HepG2 (cell line): ENCODE measurements at regions not wholly inside any gene's neighbourhood (a gene's known extent, or its start where the extent isn't known, plus 50 kb on each side); places are given as distances from the start of the nearest gene placed in this dataset.

ENCODE experiments used
- ATAC-seq: fragments of 200-7000 bp; cut with Tn5 transposase; 3 replicates; pipeline ENCODE4 v1.9.1; 2020; ENCODE audit warnings: mild to moderate bottlenecking, moderate library complexity
- BruUV-seq: library from RNA; stranded (reverse); fragments of 400-500 nt; replicated peaks from 2 replicates; lab custom pipeline; 2021; lab: Mats Ljungman, UMichigan
- CTCF ChIA-PET: fragments of 300-600 bp; formaldehyde crosslinking; extraction: SDS; loops from one replicate; lab custom pipeline; 2021; ENCODE audit warnings: low total read pairs, inconsistent platforms, low intra/inter-chr PET ratio; lab: Yijun Ruan, JAX
- POLR2A ChIA-PET: fragments of 350-600 bp; sonication (Branson Sonifier 250); formaldehyde crosslinking; loops from one replicate; lab custom pipeline; 2020; ENCODE audit warnings: antibody characterized with exemption, inconsistent platforms; lab: Yijun Ruan, JAX
- DNase-seq: peaks from one replicate; pipeline ENCODE4 v3.0.0-alpha.2; 2015; ENCODE audit warnings: low spot score
- FAIRE-seq: peaks from 3 replicates; lab custom pipeline; 2011; peaks lifted over from hg19 to GRCh38; lab: Jason Lieb, UNC
- H2AFZ ChIP-seq: one replicate; pipeline ENCODE4 v1.6.1; 2011; ENCODE audit warnings: low read length, inconsistent platforms
- H3K27ac ChIP-seq: fragments of 300-600 bp; 3 replicates; pipeline ENCODE4 v1.8.0; 2011; ENCODE audit warnings: mixed run types, mild to moderate bottlenecking, mixed read lengths, low read length, inconsistent platforms; ENCODE audit not compliant: insufficient read depth; ENCODE audit errors: extremely low read length
- H3K27me3 ChIP-seq, 2 experiments: fragments of 200-600 bp in 1 of 2; 2 replicates in 1 of 2; 3 replicates in 1 of 2; pipeline versions ENCODE4 v1.6.0 to v1.8.0; 2011; ENCODE audit warnings: low read length in 2 of 2, mild to moderate bottlenecking in 2 of 2, moderate library complexity in 2 of 2, inconsistent platforms in 1 of 2; ENCODE audit not compliant: insufficient read depth in 2 of 2, control insufficient read depth in 1 of 2
- H3K36me3 ChIP-seq, 2 experiments: fragments of 200-600 bp in 1 of 2; replicated peaks in 1 of 2; 2 replicates in 1 of 2; 3 replicates in 1 of 2; pipeline versions ENCODE4 v1.5.1 to v1.8.0; 2011; ENCODE audit warnings: low read length in 2 of 2, inconsistent platforms in 1 of 2; ENCODE audit not compliant: insufficient read depth in 2 of 2, control insufficient read depth in 1 of 2
- H3K4me1 ChIP-seq: 2 replicates; pipeline ENCODE4 v1.5.1; 2012; ENCODE audit warnings: low read length, inconsistent platforms; ENCODE audit not compliant: insufficient read depth
- H3K4me2 ChIP-seq: 2 replicates; pipeline ENCODE4 v1.6.0; 2011; ENCODE audit warnings: low read depth, low read length, inconsistent platforms
- H3K4me3 ChIP-seq, 3 experiments: fragments of 200-600 bp in 1 of 3; sonication (generic), shearing (Covaris generic) in 1 of 3; replicated peaks in 1 of 3; 2 replicates each; pipeline ENCODE4 v1.5.1; 2011 to 2016; ENCODE audit warnings: low read length in 3 of 3, inconsistent platforms in 2 of 3, low read depth in 2 of 3, mild to moderate bottlenecking in 2 of 3, control low read depth in 1 of 3, mixed read lengths in 1 of 3; ENCODE audit not compliant: insufficient read depth in 1 of 3
- H3K79me2 ChIP-seq: one replicate; pipeline ENCODE4 v1.6.1; 2011; ENCODE audit warnings: low read length, inconsistent platforms; ENCODE audit not compliant: insufficient read depth
- H3K9ac ChIP-seq: 2 replicates; pipeline ENCODE4 v1.6.0; 2011; ENCODE audit warnings: mild to moderate bottlenecking, low read depth, low read length, inconsistent platforms; ENCODE audit not compliant: insufficient read depth
- H3K9me3 ChIP-seq: 2 replicates; pipeline ENCODE4 v1.5.1; 2012; ENCODE audit warnings: mild to moderate bottlenecking, low read length
- H4K20me1 ChIP-seq: 2 replicates; pipeline ENCODE4 v1.6.0; 2011; ENCODE audit warnings: inconsistent platforms, mild to moderate bottlenecking, low read length, moderate library complexity; ENCODE audit not compliant: insufficient read depth
- ATF7-NPFF ChIP-seq: sonication (generic); formaldehyde crosslinking; IDR thresholded peaks from 2 replicates; pipeline ENCODE4 v1.8.1; 2023; ENCODE audit warnings: mild to moderate bottlenecking, low read depth, missing genetic modification reagents, moderate library complexity
- DBP ChIP-seq: sonication (generic); formaldehyde crosslinking; IDR thresholded peaks from 2 replicates; pipeline ENCODE4 v1.4.0; 2020; ENCODE audit warnings: missing genetic modification reagents; ENCODE audit errors: not compliant biosample characterization
- DDIT3 ChIP-seq: sonication (generic); formaldehyde crosslinking; IDR thresholded peaks from 2 replicates; pipeline ENCODE4 v1.4.0; 2020; ENCODE audit warnings: mild to moderate bottlenecking, missing genetic modification reagents
- GATA4 ChIP-seq: sonication (generic); IDR thresholded peaks from 2 replicates; pipeline ENCODE4 v1.6.1; 2016; ENCODE audit warnings: antibody characterized with exemption, low read depth, borderline replicate concordance
- TCF7 ChIP-seq: sonication (generic); IDR thresholded peaks from 2 replicates; pipeline ENCODE4 v1.6.1; 2016; ENCODE audit warnings: antibody characterized with exemption, low read depth
- ZNF335 ChIP-seq: sonication (generic); formaldehyde crosslinking; IDR thresholded peaks from 2 replicates; pipeline ENCODE4 v1.4.0; 2020; ENCODE audit warnings: missing genetic modification reagents
- ZNF770 ChIP-seq: sonication (generic); formaldehyde crosslinking; IDR thresholded peaks from 2 replicates; pipeline ENCODE4 v1.5.0; 2020; ENCODE audit warnings: mild to moderate bottlenecking, missing genetic modification reagents
- ZSCAN12 ChIP-seq: sonication (generic); formaldehyde crosslinking; IDR thresholded peaks from 2 replicates; pipeline ENCODE4 v1.9.0; 2021; ENCODE audit warnings: mild to moderate bottlenecking, missing genetic modification reagents
- WGBS: methylation state at CpG from one replicate; pipeline ENCODE4 v1.1.6; 2017; ENCODE audit warnings: low lambda C conversion rate; 5-methylcytosine and 5-hydroxymethylcytosine counted together
- in situ Hi-C: cut with HindIII; loops from 2 replicates; pipeline ENCODE4 v1.10.0; 2017; ENCODE audit warnings: low pct_unique_long_range_greater_than_20kb; ENCODE audit not compliant: extremely low pct_ligation_motif_present
- intact Hi-C: fragments of 100-400 bp; cut with micrococcal nuclease; formaldehyde crosslinking; loops from one replicate; pipeline ENCODE4 v1.10.0; 2022; ENCODE audit not compliant: unreplicated experiment

GRCh38 chr5:89545076-89545475 is 662.1 kb upstream of the MEF2C start:
- 2% methylated on average over 2 of the region's 2 CpGs for WGBS

More at GRCh38 chr5:89545076-89545475, 662.1 kb upstream of the MEF2C start:
- in situ Hi-C loops (no loop called here), intact Hi-C loops (no loop called here)
- Histone ChIP-seq H3K9me3 (no peaks in the 10 kb centered on the region), H3K36me3 (no peaks in the 10 kb centered on the region), H3K9ac (no peak overlapping the region), H3K27ac (no peak overlapping the region), H3K4me2 (no peak overlapping the region), H3K4me3 (no peak overlapping the region), H3K27me3 (no peaks in the 10 kb centered on the region), H2AFZ (no peak overlapping the region), H3K4me1 (no peaks in the 10 kb centered on the region), H4K20me1 (no peaks in the 10 kb centered on the region), H3K79me2 (no peaks in the 10 kb centered on the region)
- no TSS peak for BruUV-seq
- no peak for ATAC-seq
- no peak for FAIRE-seq
- no peak for DNase-seq
- POLR2A ChIA-PET = no interaction called here
- TF ChIP-seq ZSCAN12 (no peak), DBP (no peak), TCF7 (no peak), GATA4 (no peak), ZNF770 (CRISPR knock-in tag) (no peak), DDIT3 (CRISPR knock-in tag) (no peak), ZNF335 (CRISPR knock-in tag) (no peak), ATF7-NPFF (CRISPR knock-in tag) (no peak)
- CTCF ChIA-PET = no interaction called here
